NCI-H146 (cell line): ENCODE measurements at regions not wholly inside any gene's neighbourhood (a gene's known extent, or its start where the extent isn't known, plus 50 kb on each side); places are given as distances from the start of the nearest gene placed in this dataset.

ENCODE experiments used
- DNase-seq: peaks from one replicate; lab custom pipeline; 2025; lab: John Stamatoyannopoulos, UW

DNA sequence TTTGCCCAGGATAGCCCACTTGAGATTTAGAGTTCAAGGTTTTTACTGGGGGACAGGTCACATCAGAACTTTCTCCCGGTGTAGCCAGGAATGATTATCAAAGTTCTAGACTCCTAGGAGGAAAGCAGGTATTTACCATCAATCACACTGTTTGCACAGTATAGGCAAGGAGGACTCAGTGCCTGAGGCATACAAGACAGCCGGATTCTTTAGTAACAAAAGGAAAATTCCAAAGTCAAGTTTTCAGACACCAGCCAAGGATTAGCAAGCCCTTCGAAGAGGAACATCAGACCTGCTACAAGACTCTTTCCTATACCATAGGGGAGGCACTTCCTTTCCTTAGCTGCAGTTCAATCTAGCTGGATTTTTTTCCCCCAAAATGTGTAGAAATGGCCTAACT, 197.8 kb upstream of the USP25 start:
- DNase-seq, result no peak

DNA sequence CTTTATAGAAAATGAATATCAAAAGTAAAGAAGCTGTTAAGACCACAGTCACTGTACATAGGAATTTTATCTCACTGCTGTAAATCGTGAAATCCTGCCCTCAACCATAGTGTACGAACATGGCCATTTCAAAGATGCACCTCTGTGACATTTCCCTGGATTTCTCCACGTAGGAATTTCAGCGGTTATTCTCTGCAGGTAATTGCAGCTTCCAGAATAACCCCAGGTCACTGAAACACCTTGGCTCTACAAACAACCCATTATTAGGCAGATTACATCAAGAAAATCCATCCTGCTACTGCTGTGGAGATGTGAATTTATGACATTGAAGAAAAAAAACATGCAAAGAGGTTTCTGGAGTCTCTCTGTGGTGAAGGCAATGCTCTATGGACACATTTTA, 196.2 kb upstream of the USP25 start:
- DNase-seq, result no peak

- no peak for DNase-seq
Observed at GRCh38 chr21:15534450-15534886, 195.3 kb upstream of the USP25 start.

- DNase-seq, result no peak
Observed at GRCh38 chr21:15539376-15539775, 190.4 kb upstream of the USP25 start.

DNA sequence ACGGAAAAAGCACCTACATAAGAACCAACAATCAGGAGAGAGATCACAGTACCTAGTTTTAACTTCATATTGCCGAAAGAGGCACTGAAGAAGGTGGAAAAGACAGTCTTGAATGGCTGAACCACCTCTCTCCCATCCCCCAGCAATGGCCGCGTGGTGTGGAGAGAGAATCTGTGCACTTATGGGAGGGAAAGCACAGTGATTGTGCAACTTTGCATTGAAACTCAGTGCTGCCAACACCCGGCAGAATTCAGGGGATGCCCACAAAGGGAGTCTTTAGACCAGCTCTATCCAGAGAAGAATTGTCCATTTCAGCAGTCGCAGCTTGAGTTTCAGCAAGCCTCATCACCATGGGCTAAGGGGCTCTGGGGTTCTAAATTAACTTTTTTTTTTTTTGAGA, 186.3 kb upstream of the USP25 start:
- DNase-seq, result no peak

GRCh38 chr21:15549671-15550070, 180.1 kb upstream of the USP25 start:
- DNase-seq, result no peak

DNA sequence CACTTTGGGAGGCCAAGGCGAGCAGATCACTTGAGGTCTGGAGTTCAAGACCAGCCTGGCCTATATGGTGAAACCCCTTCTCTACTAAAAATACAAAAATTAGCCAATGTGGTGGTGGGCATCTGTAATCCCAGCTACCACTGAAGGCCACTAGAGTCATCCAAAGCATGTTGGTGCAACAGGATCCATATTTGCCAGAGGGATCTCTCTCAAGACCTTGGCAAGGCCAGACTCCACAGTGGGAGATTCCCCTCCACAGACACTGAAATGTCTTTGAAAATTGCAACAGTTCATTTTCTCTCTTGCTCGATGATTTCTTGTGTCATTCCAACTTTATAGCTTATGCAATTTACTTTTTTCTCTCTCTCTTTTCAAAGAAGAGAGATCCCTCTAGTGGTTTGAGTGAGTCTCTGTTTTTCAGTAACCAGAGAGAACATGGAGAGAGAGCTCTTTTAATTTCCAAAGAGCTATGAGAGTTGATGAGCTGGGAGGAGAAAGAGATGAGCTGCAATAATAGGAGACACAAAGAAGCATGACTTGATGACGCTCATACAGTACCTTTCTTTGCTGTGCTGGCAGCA, 176.8 kb upstream of the USP25 start:
- DNase-seq, result no peak

GRCh38 chr21:15557925-15558324, 171.9 kb upstream of the USP25 start:
- DNase-seq, result no peak

DNA sequence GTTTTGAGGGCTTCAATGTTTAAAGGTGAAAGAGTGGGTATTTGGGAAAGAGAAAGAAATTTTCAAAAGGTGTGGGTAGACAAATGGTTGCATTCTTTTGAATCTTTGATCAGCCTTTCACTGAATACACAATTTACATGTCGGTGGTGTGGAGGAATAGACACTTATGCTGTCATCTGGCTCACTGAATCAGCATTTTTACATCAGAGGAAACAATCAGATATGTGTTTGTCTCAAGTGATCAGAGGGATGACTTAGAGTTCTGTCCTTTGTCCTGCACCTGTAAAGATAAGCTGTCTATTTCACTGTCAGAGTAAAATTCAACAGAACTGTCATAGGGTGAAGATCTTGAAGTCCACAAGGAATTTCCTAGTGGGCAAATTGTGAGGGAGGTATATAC, 170.9 kb upstream of the USP25 start:
- DNase-seq, result no peak

DNA sequence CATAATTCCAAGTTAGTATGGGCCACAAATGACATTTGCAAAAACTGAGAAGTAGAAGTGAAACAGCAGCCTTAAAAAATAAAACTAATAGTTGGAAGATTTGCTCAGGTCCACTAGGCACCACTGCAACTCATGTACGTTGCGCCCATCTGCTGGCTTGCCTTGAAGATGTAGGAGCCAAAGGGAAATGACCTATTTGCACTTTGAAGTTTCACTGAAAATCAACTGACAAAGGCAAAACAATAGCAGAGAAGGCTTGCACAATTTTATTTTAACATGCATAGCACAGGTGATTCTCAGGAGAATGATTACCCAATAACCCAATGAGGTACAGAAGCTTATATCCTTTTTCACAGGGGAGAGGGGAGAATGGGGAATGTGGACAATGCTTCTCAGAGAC, 170.1 kb upstream of the USP25 start:
- no peak for DNase-seq

- DNase-seq, result no peak
Observed at GRCh38 chr21:15560383-15561056, 169.3 kb upstream of the USP25 start.

DNA sequence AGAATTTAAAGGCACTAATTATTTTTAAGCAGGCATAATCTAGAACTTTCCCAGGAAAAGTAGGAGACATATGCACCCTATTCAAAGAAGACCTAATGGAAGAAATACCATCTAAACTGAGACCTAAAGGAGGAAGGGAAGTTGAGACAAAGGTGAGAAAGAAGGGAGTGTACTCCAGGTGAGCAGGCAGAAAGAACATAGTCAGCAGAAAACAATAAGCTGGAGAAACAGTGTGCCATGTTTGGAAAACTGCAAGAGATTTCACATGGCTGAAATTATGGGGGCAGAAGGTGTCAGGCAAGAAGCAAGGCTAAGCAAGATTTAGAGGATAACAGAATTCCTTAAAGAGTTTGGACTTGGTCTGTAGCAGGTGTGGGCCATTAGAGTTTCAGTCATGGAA, 167.0 kb upstream of the USP25 start:
- DNase-seq, result no peak

DNA sequence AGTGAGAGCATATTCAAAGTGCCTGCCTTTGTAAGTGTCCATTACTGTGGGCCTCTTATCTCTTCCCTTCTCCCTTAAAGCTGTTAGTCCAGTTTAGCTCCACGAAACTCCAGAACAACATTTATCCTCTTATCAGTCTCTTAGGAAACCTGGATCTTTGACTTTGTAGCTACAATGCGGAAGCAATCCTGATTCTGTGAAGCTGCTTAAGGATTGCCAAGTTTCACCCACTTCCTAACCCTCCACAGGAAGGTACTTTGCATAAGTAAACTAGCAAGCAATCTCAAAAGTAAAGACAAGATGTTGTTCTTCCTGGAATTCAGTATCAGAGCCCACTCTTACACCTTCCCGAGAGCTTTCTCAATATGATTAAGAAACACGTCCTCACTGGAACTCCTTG, 164.9 kb upstream of the USP25 start:
- DNase-seq, result no peak

DNA sequence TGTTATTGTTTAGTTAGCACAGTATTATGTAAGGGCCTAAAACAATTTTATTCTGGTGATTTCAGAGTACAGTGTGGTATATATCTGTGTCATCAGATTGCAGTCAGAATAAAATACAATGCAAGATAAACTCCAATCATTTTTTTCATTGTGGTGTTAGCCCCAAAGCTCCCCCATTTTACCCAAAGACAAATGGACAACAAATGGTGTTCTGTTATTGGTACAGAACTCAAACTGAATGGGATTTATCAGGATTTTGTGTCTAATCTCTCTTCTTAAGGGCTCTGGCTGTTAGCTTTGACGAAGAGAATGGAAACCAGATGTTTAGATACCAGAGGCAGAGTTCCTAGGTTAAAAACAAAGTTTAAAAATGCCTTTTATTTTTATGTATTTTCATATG, 163.1 kb upstream of the USP25 start:
- DNase-seq, result no peak

DNA sequence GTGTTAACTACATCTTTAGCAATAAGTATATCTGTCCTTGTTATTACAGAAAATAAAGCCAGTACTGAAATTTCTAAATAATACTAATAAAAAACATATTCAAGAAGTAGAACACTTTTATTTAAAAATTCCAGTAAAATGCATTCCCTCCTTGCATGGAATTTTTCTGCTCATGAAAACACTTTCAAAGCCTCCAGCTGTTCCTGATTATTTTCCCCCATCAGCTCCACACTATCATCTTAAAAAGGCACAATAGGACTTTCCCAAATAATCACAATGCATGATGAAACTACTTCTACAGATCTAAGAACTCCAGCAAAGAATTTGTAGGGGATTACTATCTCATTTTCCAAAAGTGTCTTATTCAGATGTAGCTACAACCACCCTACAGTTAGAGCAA, 162.6 kb upstream of the USP25 start:
- DNase-seq, result no peak

DNA sequence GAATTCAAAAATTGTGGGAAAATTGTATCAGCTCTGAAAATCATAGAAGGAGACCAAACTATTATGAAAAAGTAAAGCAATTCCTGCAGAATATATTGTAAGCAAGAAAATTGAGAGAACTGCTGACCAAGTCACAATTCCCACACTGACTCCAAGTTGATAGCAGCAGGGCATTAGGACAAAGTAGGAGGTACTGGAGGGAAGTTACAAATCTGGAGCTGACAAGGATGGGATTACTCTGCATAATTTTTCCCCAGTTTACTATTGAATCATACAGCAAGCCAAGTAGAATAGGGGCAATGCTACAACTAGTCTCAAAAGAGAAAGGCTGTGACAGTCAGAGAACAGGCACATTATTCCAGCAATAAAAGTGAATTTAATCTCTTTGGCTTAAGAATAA, 161.3 kb upstream of the USP25 start:
- no peak for DNase-seq

DNA sequence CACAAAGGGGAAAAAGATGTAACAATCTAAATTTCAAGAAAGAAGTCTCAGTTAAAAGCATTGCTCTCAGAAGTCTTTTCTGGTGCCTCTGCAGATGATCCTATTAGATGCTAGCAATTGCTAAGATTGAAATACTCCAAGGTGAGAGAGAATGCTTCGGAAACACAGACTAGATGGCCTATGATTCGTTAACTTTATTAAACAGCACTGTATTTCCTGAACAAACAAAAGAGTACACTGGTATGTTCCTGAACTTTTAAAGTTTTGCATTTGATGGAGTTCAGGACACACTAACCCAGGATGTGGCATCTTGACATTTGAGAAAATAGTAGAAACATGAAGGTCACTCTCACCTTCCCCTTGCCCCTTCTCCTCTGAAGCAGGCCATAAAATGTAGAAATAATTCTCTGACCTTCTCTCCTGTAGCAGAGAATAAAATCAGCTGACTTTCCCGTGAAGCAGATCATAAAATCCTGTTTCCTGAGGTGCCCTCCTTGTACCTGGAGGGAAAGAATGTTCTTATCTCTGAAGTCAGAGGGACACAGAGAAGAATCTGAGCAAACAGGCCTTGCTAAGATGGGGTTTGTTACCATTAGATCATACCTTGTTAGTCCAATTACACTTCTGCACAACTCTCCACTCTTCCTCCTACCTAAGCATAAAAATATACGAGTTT, 142.9 kb upstream of the USP25 start:
- no peak for DNase-seq

DNA sequence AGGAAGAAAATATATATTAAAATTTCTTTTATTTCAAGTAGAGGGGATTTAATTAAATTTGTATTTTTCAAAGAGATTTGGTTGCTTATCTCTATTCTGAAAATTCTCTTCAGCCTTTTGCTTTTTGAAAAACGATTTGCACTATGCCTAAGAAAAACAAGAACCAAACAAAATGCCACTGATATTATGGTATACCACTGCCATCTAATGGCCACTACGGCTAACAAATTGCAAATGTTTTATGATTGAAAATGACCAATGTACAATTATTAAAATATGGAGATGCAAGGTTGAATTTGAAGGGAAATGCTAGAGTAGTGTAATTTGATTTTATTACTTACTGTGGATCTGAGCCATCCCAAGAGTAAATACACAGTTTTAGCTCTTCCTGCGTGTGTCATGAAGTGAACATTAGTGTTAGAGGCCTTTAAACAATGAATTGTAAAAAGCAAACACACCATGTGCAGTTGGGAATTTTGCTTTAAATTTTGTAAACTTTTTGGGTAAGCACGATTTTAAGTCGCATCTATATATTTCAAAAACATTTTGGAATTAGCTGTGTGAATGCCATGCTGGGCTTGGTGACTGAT, 137.4 kb upstream of the USP25 start:
- no peak for DNase-seq

DNA sequence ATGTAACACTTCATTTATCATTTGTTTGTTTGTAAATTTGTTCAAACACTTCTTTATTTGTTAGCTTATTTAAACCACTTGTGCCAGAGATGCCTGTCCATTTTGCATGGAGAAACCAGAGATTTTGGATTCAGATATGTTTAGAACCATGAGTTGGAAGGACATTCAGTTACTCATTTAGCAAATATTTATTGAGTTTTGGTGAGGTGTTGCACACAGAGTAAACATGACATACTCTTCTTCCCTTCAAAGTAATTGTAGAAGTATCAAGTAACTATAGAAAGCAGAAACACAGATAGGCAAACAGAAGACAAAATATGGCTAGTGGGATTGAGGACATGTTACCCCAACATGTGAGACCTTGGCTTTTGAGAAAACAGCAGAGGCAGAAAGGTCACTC, 136.8 kb upstream of the USP25 start:
- no peak for DNase-seq

- DNase-seq, result no peak
Observed at GRCh38 chr21:15601390-15601789, 128.4 kb upstream of the USP25 start.

- no peak for DNase-seq
Observed at GRCh38 chr21:15604413-15604812, 125.4 kb upstream of the USP25 start.

DNA sequence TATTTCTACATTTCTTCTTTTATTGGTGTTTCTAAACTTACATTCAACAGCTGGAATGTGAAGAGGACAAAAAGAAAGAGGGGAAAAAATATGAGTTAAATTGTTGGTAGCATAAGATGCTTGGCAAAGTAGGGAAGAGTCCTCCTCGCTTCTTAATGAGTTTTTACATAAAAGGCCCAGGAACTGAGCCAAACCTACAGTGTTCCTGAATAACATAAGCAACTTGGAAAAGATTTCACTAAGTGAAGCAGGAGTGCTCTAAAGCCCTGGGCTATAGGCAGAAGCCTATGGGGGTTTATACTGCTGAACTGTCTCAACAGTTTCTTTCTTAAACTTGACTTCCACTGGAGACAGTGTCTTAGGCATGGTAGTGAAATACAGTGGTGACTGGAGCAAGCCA, 115.0 kb upstream of the USP25 start:
- no peak for DNase-seq

DNA sequence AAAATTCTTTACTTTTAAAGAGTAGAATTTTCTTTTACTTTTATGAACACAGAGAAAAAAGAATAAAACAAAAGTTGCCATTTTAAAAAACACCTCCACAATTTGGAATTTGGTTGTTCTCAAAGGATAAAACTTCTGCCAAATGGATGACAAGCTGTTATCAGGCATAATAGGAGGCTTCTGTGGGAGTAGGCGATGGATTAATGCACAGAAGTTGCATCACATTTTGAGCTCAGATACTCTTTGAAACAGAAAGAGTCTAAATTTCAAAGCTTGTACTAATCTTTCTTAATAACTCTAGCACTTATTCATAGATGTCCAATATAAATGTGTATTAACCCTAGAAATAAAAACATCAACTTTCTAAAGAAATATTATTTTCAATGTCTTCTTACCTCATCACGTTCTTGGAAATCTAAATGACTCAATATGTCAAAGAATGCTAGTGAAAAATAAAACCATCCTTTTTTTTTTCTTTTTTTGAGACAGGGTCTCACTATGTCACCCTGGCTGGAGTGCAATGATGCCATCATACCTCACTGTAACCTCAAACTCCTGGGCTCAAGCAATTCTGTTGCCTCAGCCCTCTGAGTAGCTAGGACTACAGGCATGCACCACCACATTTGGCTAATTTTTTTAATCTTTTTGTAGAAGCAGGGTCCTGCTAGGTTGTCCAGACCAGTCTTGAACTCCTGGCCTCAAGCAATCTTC, 112.8 kb upstream of the USP25 start:
- no peak for DNase-seq
